SU-DHL-6 (cell line): ENCODE measurements at regions not wholly inside any gene's neighbourhood (a gene's known extent, or its start where the extent isn't known, plus 50 kb on each side); places are given as distances from the start of the nearest gene placed in this dataset.
"Not testable (repeated sequence)": the region's sequence is repeated elsewhere in the genome, so short reads cannot be mapped to it uniquely, and the experiment has no call there.

ENCODE experiments used
- CTCF ChIP-seq: fragments of 200-600 bp; sonication (generic); IDR thresholded peaks from one replicate; pipeline ENCODE4 v1.5.1; 2017; ENCODE audit warnings: antibody characterized with exemption, mild to moderate bottlenecking, low read length, moderate library complexity; ENCODE audit not compliant: insufficient read depth, poor library complexity, severe bottlenecking
- EZH2phosphoT487 ChIP-seq: fragments of 200-600 bp; sonication (generic), shearing (Covaris generic); conservative IDR thresholded peaks from 2 replicates; pipeline ENCODE4 v1.6.1; 2018; ENCODE audit warnings: mild to moderate bottlenecking, antibody characterized with exemption, low read length, moderate library complexity, mixed read lengths

- TF ChIP-seq CTCF, EZH2phosphoT487: not testable (repeated sequence)
These were observed 229.8 kb upstream of the PLGLB2 start for GRCh38 chr2:87518066-87518465.
